MM.1S (cell line): ENCODE measurements at regions not wholly inside any gene's neighbourhood (a gene's known extent, or its start where the extent isn't known, plus 50 kb on each side); places are given as distances from the start of the nearest gene placed in this dataset.

Experiments
- EZH2 ChIP-seq: fragments of 300-600 bp; sonication (generic); optimal IDR thresholded peaks from 2 replicates; pipeline ENCODE3; 2017; ENCODE audit warnings: low read depth, mild to moderate bottlenecking, antibody characterized with exemption, low read length, mixed read lengths
- EZH2phosphoT487 ChIP-seq: fragments of 300-600 bp; sonication (generic); IDR thresholded peaks from 2 replicates; pipeline ENCODE4 v1.6.1; 2018; ENCODE audit warnings: antibody characterized with exemption, low read length
- TF ChIP-seq, protein P1 (sequence below): fragments of 300-600 bp; sonication (generic); IDR thresholded peaks from 2 replicates; pipeline ENCODE4 v1.5.1; 2016; ENCODE audit warnings: antibody characterized with exemption, low read length, mixed read lengths

- TF ChIP-seq, protein P1, sequence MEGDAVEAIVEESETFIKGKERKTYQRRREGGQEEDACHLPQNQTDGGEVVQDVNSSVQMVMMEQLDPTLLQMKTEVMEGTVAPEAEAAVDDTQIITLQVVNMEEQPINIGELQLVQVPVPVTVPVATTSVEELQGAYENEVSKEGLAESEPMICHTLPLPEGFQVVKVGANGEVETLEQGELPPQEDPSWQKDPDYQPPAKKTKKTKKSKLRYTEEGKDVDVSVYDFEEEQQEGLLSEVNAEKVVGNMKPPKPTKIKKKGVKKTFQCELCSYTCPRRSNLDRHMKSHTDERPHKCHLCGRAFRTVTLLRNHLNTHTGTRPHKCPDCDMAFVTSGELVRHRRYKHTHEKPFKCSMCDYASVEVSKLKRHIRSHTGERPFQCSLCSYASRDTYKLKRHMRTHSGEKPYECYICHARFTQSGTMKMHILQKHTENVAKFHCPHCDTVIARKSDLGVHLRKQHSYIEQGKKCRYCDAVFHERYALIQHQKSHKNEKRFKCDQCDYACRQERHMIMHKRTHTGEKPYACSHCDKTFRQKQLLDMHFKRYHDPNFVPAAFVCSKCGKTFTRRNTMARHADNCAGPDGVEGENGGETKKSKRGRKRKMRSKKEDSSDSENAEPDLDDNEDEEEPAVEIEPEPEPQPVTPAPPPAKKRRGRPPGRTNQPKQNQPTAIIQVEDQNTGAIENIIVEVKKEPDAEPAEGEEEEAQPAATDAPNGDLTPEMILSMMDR, result no peak
- TF ChIP-seq EZH2 (no peak), EZH2phosphoT487 (no peak)
Measured at GRCh38 chr2:188767176-188767575, 207.0 kb upstream of the COL3A1 start.
